GM12891 (cell line): ENCODE measurements at regions not wholly inside any gene's neighbourhood (a gene's known extent, or its start where the extent isn't known, plus 50 kb on each side); places are given as distances from the start of the nearest gene placed in this dataset.

Experiments
- POLR2A ChIP-seq: IDR thresholded peaks from 2 replicates; pipeline ENCODE4 v1.6.1; 2011; ENCODE audit warnings: low read depth, low read length, control low read depth
- POLR2AphosphoS5 ChIP-seq: IDR thresholded peaks from 2 replicates; pipeline ENCODE4 v1.6.1; 2011; ENCODE audit warnings: low read depth, low read length, control low read depth
- TAF1 ChIP-seq: IDR thresholded peaks from 2 replicates; pipeline ENCODE4 v1.6.1; 2011; ENCODE audit warnings: low read depth, low read length, control low read depth

GRCh38 chr3:2036076-2036475, 62.6 kb upstream of the CNTN4 start:
- TF ChIP-seq POLR2AphosphoS5: no peak
- no peak for TF ChIP-seq POLR2A
- no peak for TF ChIP-seq TAF1
